Fibroblast of lung (primary cell): ENCODE measurements at regions not wholly inside any gene's neighbourhood (a gene's known extent, or its start where the extent isn't known, plus 50 kb on each side); places are given as distances from the start of the nearest gene placed in this dataset.
"Not testable (repeated sequence)": the region's sequence is repeated elsewhere in the genome, so short reads cannot be mapped to it uniquely, and the experiment has no call there.

Experiments used
- DNase-seq, 2 donors: peaks; one replicate each; pipeline versions ENCODE4 v3.0.0 to v3.0.0-alpha.2; 2010; ENCODE audit warnings: low read depth in 2 of 2
- H2AFZ ChIP-seq: 2 replicates; pipeline ENCODE4 v1.5.1; 2012; ENCODE audit warnings: low read length, control low read depth, inconsistent platforms
- H3K27ac ChIP-seq: 2 replicates; pipeline ENCODE4 v1.5.1; 2011; ENCODE audit warnings: low read length, control low read depth; ENCODE audit not compliant: insufficient read depth
- H3K27me3 ChIP-seq: 2 replicates; pipeline ENCODE4 v1.5.1; 2011; ENCODE audit warnings: mild to moderate bottlenecking, low read length; ENCODE audit not compliant: control insufficient read depth, insufficient read depth
- H3K36me3 ChIP-seq: 2 replicates; pipeline ENCODE4 v1.5.1; 2011; ENCODE audit warnings: low read length; ENCODE audit not compliant: control insufficient read depth, insufficient read depth
- H3K4me1 ChIP-seq: 2 replicates; pipeline ENCODE4 v1.5.1; 2011; ENCODE audit warnings: low read length; ENCODE audit not compliant: control insufficient read depth, insufficient read depth; ENCODE audit errors: extremely low read depth
- H3K4me2 ChIP-seq: 2 replicates; pipeline ENCODE4 v1.5.1; 2011; ENCODE audit warnings: low read length, control low read depth; ENCODE audit not compliant: insufficient read depth; ENCODE audit errors: extremely low read depth
- H3K4me3 ChIP-seq, 4 experiments: fragments of 200-600 bp in 1 of 4; sonication (generic) in 1 of 4; replicated peaks in 1 of 4; 2 replicates each; pipeline ENCODE4 v1.5.1; 2011 to 2016; ENCODE audit warnings: low read length in 4 of 4, low read depth in 3 of 4, mild to moderate bottlenecking in 3 of 4, control low read depth in 2 of 4, inconsistent platforms in 1 of 4, mixed read lengths in 1 of 4; ENCODE audit not compliant: insufficient read depth in 1 of 4; ENCODE audit errors: control extremely low read depth in 1 of 4
- H3K79me2 ChIP-seq: 2 replicates; pipeline ENCODE4 v1.5.1; 2012; ENCODE audit warnings: mild to moderate bottlenecking, low read length, inconsistent platforms; ENCODE audit not compliant: control insufficient read depth, insufficient read depth
- H3K9ac ChIP-seq: 2 replicates; pipeline ENCODE4 v1.5.1; 2011; ENCODE audit warnings: mild to moderate bottlenecking, low read length, control low read depth; ENCODE audit not compliant: insufficient read depth
- H3K9me3 ChIP-seq: 2 replicates; pipeline ENCODE4 v1.5.1; 2012; ENCODE audit warnings: low read depth, low read length; ENCODE audit not compliant: control insufficient read depth, insufficient read depth
- H4K20me1 ChIP-seq: 2 replicates; pipeline ENCODE4 v1.5.1; 2011; ENCODE audit warnings: low read length; ENCODE audit not compliant: control insufficient read depth, insufficient read depth; ENCODE audit errors: extremely low read depth
- CTCF ChIP-seq, 2 donors: IDR thresholded peaks in 1 of 2; conservative IDR thresholded peaks in 1 of 2; 1 replicate in 1 of 2; 2 replicates in 1 of 2; pipeline ENCODE4 v1.5.1; 2011 to 2012; ENCODE audit warnings: low read length in 2 of 2, control low read depth in 1 of 2, inconsistent platforms in 1 of 2, low read depth in 1 of 2, mild to moderate bottlenecking in 1 of 2
- EZH2 ChIP-seq: IDR thresholded peaks from 2 replicates; pipeline ENCODE4 v1.5.1; 2012; ENCODE audit warnings: low read length, control low read depth, mild to moderate bottlenecking; ENCODE audit errors: missing control alignments

DNA sequence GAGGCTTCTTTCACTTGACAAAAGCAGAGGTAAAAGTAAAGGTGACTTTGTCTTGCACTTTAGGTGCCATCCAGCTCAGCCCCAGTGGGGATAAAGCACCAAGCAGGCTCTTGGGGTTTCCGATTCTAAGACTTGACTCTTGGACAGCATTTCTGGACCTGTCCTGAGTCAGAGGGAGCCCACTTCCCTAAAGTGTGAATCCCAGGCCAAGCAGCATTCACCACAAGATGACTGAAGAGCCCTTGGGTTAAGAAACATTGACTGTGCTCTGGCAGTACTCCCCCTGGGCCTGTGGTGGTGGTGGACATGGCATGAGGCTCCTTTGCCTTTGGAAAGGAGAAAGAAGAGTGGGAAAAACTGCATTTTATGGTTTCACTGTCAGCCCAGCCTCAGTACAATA is 638.0 kb upstream of the VRK2 start:
- no peaks in the 10 kb centered on the region for H3K9me3 ChIP-seq
- H3K27me3 ChIP-seq = no peaks in the 10 kb centered on the region
- H4K20me1 ChIP-seq = no peaks in the 10 kb centered on the region
- no peaks in the 10 kb centered on the region for H3K4me1 ChIP-seq
- H3K79me2 ChIP-seq = no peaks in the 10 kb centered on the region
- H2AFZ ChIP-seq = no peak overlapping the region
- no peak overlapping the region for H3K9ac ChIP-seq
- H3K36me3 ChIP-seq = no peaks in the 10 kb centered on the region
- no peak overlapping the region for H3K27ac ChIP-seq
- no peak for DNase-seq
- H3K4me3 ChIP-seq = no peak overlapping the region
- no peak for TF ChIP-seq EZH2
- TF ChIP-seq CTCF (conservative IDR thresholded peaks at IDR 0.05 in 1 of 2, IDR thresholded peaks at IDR 0.05 in 1 of 2; ENCODE audit: low read depth in 1 of 2, low read length in 2 of 2) = no peak
- H3K4me2 ChIP-seq = no peak overlapping the region

DNA sequence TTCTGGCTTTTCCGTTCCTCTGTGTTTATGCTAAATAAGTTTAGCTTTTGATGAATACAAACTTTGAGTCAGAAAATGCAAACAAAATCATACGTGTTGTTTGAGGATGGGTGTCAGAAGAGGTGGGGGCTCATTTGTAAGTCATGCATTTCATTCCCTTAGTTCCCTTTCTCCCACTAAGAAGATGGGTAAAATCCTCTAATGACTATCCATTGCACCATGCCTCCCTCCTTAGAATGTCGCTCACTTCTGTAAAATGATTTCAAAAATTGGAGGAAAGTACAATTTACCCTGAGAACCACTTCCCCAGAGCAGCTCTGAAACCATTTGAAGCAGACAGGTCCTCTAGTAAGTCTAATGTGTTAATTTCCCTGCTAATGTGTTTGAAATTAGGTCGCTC is 629.6 kb upstream of the VRK2 start:
- Histone ChIP-seq H3K4me2 (no peak overlapping the region), H3K4me1 (no peaks in the 10 kb centered on the region), H3K9me3 (no peaks in the 10 kb centered on the region), H3K9ac (no peak overlapping the region), H3K27ac (no peak overlapping the region), H4K20me1 (no peaks in the 10 kb centered on the region), H2AFZ (no peak overlapping the region), H3K4me3 (no peak overlapping the region), H3K79me2 (no peaks in the 10 kb centered on the region), H3K27me3 (no peaks in the 10 kb centered on the region), H3K36me3 (no peaks in the 10 kb centered on the region)
- no peak for DNase-seq
- TF ChIP-seq CTCF (conservative IDR thresholded peaks at IDR 0.05 in 1 of 2, IDR thresholded peaks at IDR 0.05 in 1 of 2; ENCODE audit: low read depth in 1 of 2, low read length in 2 of 2) = no peak
- no peak for TF ChIP-seq EZH2

GRCh38 chr2:57418859-57419346 is 627.7 kb upstream of the VRK2 start:
- not testable (repeated sequence) for H3K4me3 ChIP-seq, H3K36me3 ChIP-seq, H3K27ac ChIP-seq, H3K9me3 ChIP-seq, H3K9ac ChIP-seq, H3K79me2 ChIP-seq, H3K27me3 ChIP-seq, DNase-seq, H3K4me2 ChIP-seq, H4K20me1 ChIP-seq, H3K4me1 ChIP-seq, H2AFZ ChIP-seq
